ENCODE measurements at regions not wholly inside any gene's neighbourhood (a gene's known extent, or its start where the extent isn't known, plus 50 kb on each side); places are given as distances from the start of the nearest gene placed in this dataset.

DNA sequence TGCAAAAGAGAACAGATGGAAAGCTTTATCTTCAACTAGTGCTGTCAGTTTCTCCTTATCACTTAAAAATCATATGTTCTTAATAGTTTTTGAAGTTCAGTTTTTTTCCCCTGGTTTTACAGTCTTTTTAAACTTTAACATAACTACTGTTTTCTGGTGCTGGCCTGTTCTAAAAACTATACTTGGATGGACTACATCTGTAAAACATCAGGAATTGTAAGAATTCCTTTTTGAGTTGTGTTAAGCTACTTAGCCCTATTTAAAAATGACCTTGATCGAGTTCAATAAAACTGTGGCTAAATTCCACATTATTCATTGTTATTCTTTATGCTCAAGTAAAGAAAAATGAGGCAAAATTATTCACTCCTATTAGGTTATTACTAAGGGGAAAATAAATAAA is 397.7 kb downstream of the NUP35 start:
- H3K27me3 ChIP-seq (ENCODE audit: control insufficient read depth, insufficient read depth, low read length) = no peaks in the 10 kb centered on the region
- POLR2A ChIA-PET = no interaction called here
- CTCF ChIA-PET = no interaction called here
- no peak for DNase-seq (ENCODE audit: low read depth, low spot score)
- no peak overlapping the region for H3K4me3 ChIP-seq (ENCODE audit: low read depth, low read length)
- no peak for TF ChIP-seq CTCF (IDR thresholded peaks at IDR 0.05; ENCODE audit: low read depth, low read length)
- peaks cover 6% of the 10 kb centered on the region; the same call in 1 of the 2 replicates for H3K9me3 ChIP-seq (ENCODE audit: control insufficient read depth, insufficient read depth, low read length)
- no peak overlapping the region for H3K27ac ChIP-seq (ENCODE audit: low read depth, low read length)

- TF ChIP-seq CTCF (IDR thresholded peaks at IDR 0.05; ENCODE audit: low read depth, low read length) = no peak
- CTCF ChIA-PET = no interaction called here
- no peak for DNase-seq (ENCODE audit: low read depth, low spot score)
- Histone ChIP-seq H3K4me3 (ENCODE audit: low read depth, low read length) (no peak overlapping the region), H3K27ac (ENCODE audit: low read depth, low read length) (no peak overlapping the region), H3K27me3 (ENCODE audit: control insufficient read depth, insufficient read depth, low read length) (no peaks in the 10 kb centered on the region), H3K9me3 (ENCODE audit: control insufficient read depth, insufficient read depth, low read length) (peaks cover 6% of the 10 kb centered on the region; the same call in 1 of the 2 replicates)
- POLR2A ChIA-PET = no interaction called here
Measured at GRCh38 chr2:183522489-183523266, 398.4 kb downstream of the NUP35 start.

- Histone ChIP-seq H3K27ac (ENCODE audit: low read depth, low read length) (no peak overlapping the region), H3K9me3 (ENCODE audit: control insufficient read depth, insufficient read depth, low read length) (no peaks in the 10 kb centered on the region), H3K27me3 (ENCODE audit: control insufficient read depth, insufficient read depth, low read length) (no peaks in the 10 kb centered on the region), H3K4me3 (ENCODE audit: low read depth, low read length) (no peak overlapping the region)
- no peak for TF ChIP-seq CTCF (IDR thresholded peaks at IDR 0.05; ENCODE audit: low read depth, low read length)
- POLR2A ChIA-PET = no interaction called here
- CTCF ChIA-PET = no interaction called here
- DNase-seq (ENCODE audit: low read depth, low spot score) = no peak
Measured at GRCh38 chr2:183530333-183530901, 406.2 kb downstream of the NUP35 start.

DNA sequence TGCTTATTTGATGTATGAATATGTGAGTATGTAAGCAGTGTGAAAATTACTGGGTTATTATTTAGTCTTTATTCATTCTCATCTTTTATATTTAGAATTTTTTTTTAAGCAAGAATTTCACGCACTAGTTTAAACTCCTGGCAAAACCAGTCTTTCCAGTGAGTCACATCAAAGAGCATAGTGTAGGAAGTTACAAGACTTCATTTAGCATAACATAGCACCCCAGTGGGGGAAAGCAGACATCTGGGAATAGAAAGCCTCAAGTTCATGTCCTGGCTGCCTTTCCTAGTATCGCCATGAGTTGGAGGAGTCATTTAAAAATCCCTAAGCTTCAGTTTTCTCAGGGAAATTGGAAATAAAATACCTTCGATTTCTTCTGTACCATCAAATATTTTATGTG is 408.3 kb downstream of the NUP35 start:
- no peaks in the 10 kb centered on the region for H3K27me3 ChIP-seq (ENCODE audit: control insufficient read depth, insufficient read depth, low read length)
- ChIA-PET CTCF (no interaction called here), POLR2A (no interaction called here)

More for the DNA sequence above, 408.3 kb downstream of the NUP35 start:
- H3K27ac ChIP-seq (ENCODE audit: low read depth, low read length) = no peak overlapping the region
- DNase-seq (ENCODE audit: low read depth, low spot score) = no peak
- TF ChIP-seq CTCF (IDR thresholded peaks at IDR 0.05; ENCODE audit: low read depth, low read length) = no peak
- H3K9me3 ChIP-seq (ENCODE audit: control insufficient read depth, insufficient read depth, low read length) = no peaks in the 10 kb centered on the region
- no peak overlapping the region for H3K4me3 ChIP-seq (ENCODE audit: low read depth, low read length)
